A549 (cell line): ENCODE measurements at regions not wholly inside any gene's neighbourhood (a gene's known extent, or its start where the extent isn't known, plus 50 kb on each side); places are given as distances from the start of the nearest gene placed in this dataset.
A peak's percentile ranks its signal among the peaks of the same experiment; 100 is the strongest.
"Not testable (repeated sequence)": the region's sequence is repeated elsewhere in the genome, so short reads cannot be mapped to it uniquely, and the experiment has no call there.

Source experiments
- ATAC-seq, 2 experiments: fragments of 200-7000 bp in 1 of 2; fragments of >200 bp in 1 of 2; cut with Nextera tagmentation in 1 of 2; cut with Tn5 transposase in 1 of 2; 3 replicates each; pipeline versions ENCODE4 v1.8.0 to v1.9.1; 2018 to 2020; ENCODE audit warnings: mild to moderate bottlenecking in 1 of 2, moderate library complexity in 1 of 2
- CTCF ChIA-PET: fragments of 300-600 bp; sonication (Branson Sonifier 250); formaldehyde crosslinking; extraction: SDS; loops from one replicate; lab custom pipeline; 2021; ENCODE audit warnings: antibody characterized with exemption, inconsistent platforms; lab: Yijun Ruan, JAX
- POLR2A ChIA-PET: fragments of 350-600 bp; formaldehyde crosslinking; extraction: SDS; loops from one replicate; lab custom pipeline; 2021; ENCODE audit warnings: antibody characterized with exemption, inconsistent platforms; lab: Yijun Ruan, JAX
- DNase-seq, 2 experiments: peaks; one replicate each; pipeline versions ENCODE4 v3.0.0 to v3.0.0-alpha.2; 2011 to 2016; ENCODE audit warnings: low read depth in 1 of 2, low spot score in 1 of 2
- FAIRE-seq: peaks from 2 replicates; lab custom pipeline; 2011; peaks lifted over from hg19 to GRCh38; lab: Jason Lieb, UNC
- H3K27ac ChIP-seq, 2 experiments: fragments of >200 bp; sonication (Bioruptor Twin); formaldehyde crosslinking; 3 replicates each; pipeline ENCODE4 v1.5.1; 2016 to 2017
- H3K4me1 ChIP-seq: fragments of >200 bp; sonication (Bioruptor Twin); formaldehyde crosslinking; 3 replicates; pipeline ENCODE4 v1.6.1; 2016
- H3K4me2 ChIP-seq: fragments of >200 bp; sonication (Bioruptor Twin); formaldehyde crosslinking; 3 replicates; pipeline ENCODE4 v1.6.1; 2016
- H3K4me3 ChIP-seq: fragments of >200 bp; sonication (Bioruptor Twin); formaldehyde crosslinking; 3 replicates; pipeline ENCODE4 v1.5.1; 2016
- H3K9me3 ChIP-seq: fragments of >200 bp; sonication (Bioruptor Twin); formaldehyde crosslinking; 3 replicates; pipeline ENCODE4 v1.6.1; 2016
- BHLHE40 ChIP-seq: IDR thresholded peaks from 2 replicates; pipeline ENCODE4 v1.6.1; 2012; ENCODE audit warnings: low read depth, low read length, inconsistent platforms
- CBX8 ChIP-seq: fragments of 200-600 bp; sonication (generic); IDR thresholded peaks from 2 replicates; pipeline ENCODE4 v1.6.1; 2016
- CHD2 ChIP-seq: fragments of 150-350 bp; IDR thresholded peaks from 2 replicates; pipeline ENCODE4 v1.6.1; 2014; ENCODE audit warnings: low read length; ENCODE audit not compliant: partially characterized antibody
- ESRRA ChIP-seq: fragments of 150-350 bp; IDR thresholded peaks from 2 replicates; pipeline ENCODE4 v1.6.1; 2014; ENCODE audit warnings: mild to moderate bottlenecking, low read length, borderline replicate concordance
- FOSB ChIP-seq: fragments of 250-450 bp; sonication (Bioruptor Pico); IDR thresholded peaks from 2 replicates; pipeline ENCODE4 v1.5.0; 2020; ENCODE audit warnings: mild to moderate bottlenecking, moderate library complexity
- FOXS1 ChIP-seq: fragments of 250-450 bp; sonication (Bioruptor Pico); IDR thresholded peaks from 2 replicates; pipeline ENCODE4 v1.5.0; 2020; ENCODE audit warnings: mild to moderate bottlenecking, moderate library complexity
- HOXB5 ChIP-seq: fragments of 250-450 bp; sonication (Bioruptor Pico); IDR thresholded peaks from 2 replicates; pipeline ENCODE4 v1.5.0; 2020; ENCODE audit warnings: mild to moderate bottlenecking, moderate library complexity
- MAFK ChIP-seq: fragments of 450-650 bp; IDR thresholded peaks from 2 replicates; pipeline ENCODE4 v1.6.1; 2014; ENCODE audit not compliant: partially characterized antibody
- MYC ChIP-seq: IDR thresholded peaks from 2 replicates; pipeline ENCODE4 v1.6.1; 2012; ENCODE audit warnings: mild to moderate bottlenecking, inconsistent platforms, low read length, improper control_type of control experiment, borderline replicate concordance
- NR3C1 ChIP-seq: fragments of >200 bp; sonication (Bioruptor Twin); formaldehyde crosslinking; IDR thresholded peaks from 3 replicates; pipeline ENCODE4 v1.6.1; 2017
- SREBF2 ChIP-seq: fragments of 450-650 bp; IDR thresholded peaks from 2 replicates; pipeline ENCODE4 v1.6.1; 2014; ENCODE audit warnings: mild to moderate bottlenecking, moderate library complexity
- ZC3H11A ChIP-seq: fragments of 450-650 bp; IDR thresholded peaks from 2 replicates; pipeline ENCODE4 v1.6.1; 2014; ENCODE audit warnings: antibody characterized with exemption, mild to moderate bottlenecking
- ZNF302 ChIP-seq: fragments of 250-450 bp; sonication (Bioruptor Pico); IDR thresholded peaks from 2 replicates; pipeline ENCODE4 v1.9.0; 2021; ENCODE audit warnings: inconsistent platforms, mild to moderate bottlenecking, moderate library complexity
- ZSCAN20 ChIP-seq: fragments of 250-450 bp; sonication (Bioruptor Pico); IDR thresholded peaks from 2 replicates; pipeline ENCODE4 v1.8.0; 2022; ENCODE audit warnings: mild to moderate bottlenecking, moderate library complexity
- WGBS: methylation state at CpG from one replicate; pipeline ENCODE4 v1.1.6; 2017; ENCODE audit errors: missing lambda C conversion rate; 5-methylcytosine and 5-hydroxymethylcytosine counted together
- TF ChIP-seq, protein P1 (sequence below): IDR thresholded peaks from 2 replicates; pipeline ENCODE4 v1.6.1; 2012; ENCODE audit warnings: low read depth, borderline replicate concordance
- TF ChIP-seq, protein P2 (sequence below): fragments of 450-650 bp; IDR thresholded peaks from 2 replicates; pipeline ENCODE4 v1.6.1; 2014; ENCODE audit warnings: antibody characterized with exemption
- TF ChIP-seq, protein P3 (sequence below): fragments of 150-350 bp; IDR thresholded peaks from 2 replicates; pipeline ENCODE4 v1.6.1; 2014; ENCODE audit warnings: low read depth, mild to moderate bottlenecking, low read length
- TF ChIP-seq, protein P4 (sequence below): fragments of 250-450 bp; sonication (Bioruptor Pico); IDR thresholded peaks from 2 replicates; pipeline ENCODE4 v1.5.0; 2021; ENCODE audit warnings: mild to moderate bottlenecking, moderate library complexity, borderline replicate concordance

DNA sequence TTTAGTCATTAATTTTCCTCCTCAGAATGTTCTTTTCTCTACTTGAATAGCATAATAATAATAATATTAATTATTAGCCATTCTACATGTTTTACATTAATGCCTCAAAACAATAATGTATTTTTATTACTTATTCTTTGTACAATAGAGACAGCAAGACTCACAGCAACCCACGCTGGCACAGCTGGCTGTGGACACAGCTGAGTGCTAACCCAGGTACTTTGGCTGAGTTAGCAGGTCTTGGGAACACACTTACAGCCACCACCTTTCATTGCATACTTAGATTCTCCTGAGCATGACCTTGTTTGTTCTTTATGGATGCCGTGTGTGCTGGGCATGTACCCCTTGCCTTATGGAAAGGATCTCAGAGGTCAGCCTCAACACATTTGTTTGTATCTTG, 260.2 kb upstream of the ST6GAL2 start:
- CTCF ChIA-PET = interaction anchor here (1.0 kb wide), 1 partner anchor 283 kb away, joined by 3 read pairs; no protein-coding TSS in a partner anchor
- Histone ChIP-seq H3K27ac (no peak overlapping the region), H3K4me1 (no peaks in the 10 kb centered on the region), H3K9me3 (no peaks in the 10 kb centered on the region), H3K4me2 (no peak overlapping the region), H3K4me3 (no peak overlapping the region)
- POLR2A ChIA-PET = no interaction called here
- ATAC-seq = no peak
- TF ChIP-seq FOXS1 (CRISPR knock-in tag) (no peak), ESRRA (no peak), ZNF302 (CRISPR knock-in tag) (no peak)
- TF ChIP-seq, protein P1, sequence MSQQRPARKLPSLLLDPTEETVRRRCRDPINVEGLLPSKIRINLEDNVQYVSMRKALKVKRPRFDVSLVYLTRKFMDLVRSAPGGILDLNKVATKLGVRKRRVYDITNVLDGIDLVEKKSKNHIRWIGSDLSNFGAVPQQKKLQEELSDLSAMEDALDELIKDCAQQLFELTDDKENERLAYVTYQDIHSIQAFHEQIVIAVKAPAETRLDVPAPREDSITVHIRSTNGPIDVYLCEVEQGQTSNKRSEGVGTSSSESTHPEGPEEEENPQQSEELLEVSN = no peak
- DNase-seq = no peak
- no peak for FAIRE-seq
- whole genome bisulfite sequencing = 66% methylated on average over 2 of the region's 2 CpGs

DNA sequence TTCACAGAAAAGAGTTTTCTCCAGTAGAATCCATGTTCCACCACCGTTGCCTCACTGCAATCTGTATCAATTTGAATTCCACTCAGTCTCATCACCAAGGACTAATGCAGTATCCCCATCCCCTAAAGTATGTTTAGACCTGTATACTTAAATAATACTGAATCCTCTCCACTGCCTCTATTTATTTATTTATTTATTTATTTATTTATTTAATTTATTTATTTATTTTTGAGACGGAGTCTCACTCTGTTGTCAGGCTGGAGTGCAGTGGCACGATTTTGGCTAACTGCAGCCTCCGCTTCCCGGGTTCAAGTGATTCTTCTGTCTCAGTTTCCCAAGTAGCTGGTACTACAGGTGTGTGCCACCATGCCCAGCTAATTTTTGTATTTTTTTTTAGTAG, 260.7 kb upstream of the ST6GAL2 start:
- CTCF ChIA-PET = interaction anchor here (1.0 kb wide), 1 partner anchor 283 kb away, joined by 3 read pairs; no protein-coding TSS in a partner anchor
- WGBS = 57% methylated on average over 5 of the region's 5 CpGs
- H3K4me1 ChIP-seq, H3K4me2 ChIP-seq, H3K27ac ChIP-seq, DNase-seq, POLR2A ChIA-PET, H3K4me3 ChIP-seq, FAIRE-seq, ATAC-seq, H3K9me3 ChIP-seq: not testable (repeated sequence)
- TF ChIP-seq ZC3H11A = peak; percentile 72

DNA sequence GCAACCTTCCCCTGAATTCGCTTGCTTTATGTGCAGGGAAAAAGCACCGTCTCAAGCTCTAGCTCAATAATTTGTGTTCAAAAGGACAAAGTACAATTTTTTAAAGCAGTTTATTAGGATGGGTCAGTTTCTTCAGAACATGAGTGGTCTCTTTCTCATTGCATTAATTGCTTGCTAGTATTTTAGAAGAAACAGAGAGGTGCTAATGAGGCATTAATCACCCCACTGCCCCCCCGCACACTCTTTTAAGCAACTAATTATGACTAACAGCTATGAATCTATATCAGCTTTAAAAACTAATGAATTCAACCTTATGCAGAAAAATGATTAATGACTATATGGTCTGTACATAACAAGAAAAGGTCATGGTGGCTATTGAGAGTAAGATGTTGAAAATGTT, 262.1 kb upstream of the ST6GAL2 start:
- ATAC-seq (no peak), DNase-seq (no peak), FAIRE-seq (no peak)
- no peak overlapping the region for H3K4me3 ChIP-seq
- ChIA-PET POLR2A (no interaction called here), CTCF (interaction anchor here (0.9 to 1.0 kb wide), 2 partner anchors 42 to 112 kb away, joined by 4 read pairs; no protein-coding TSS in a partner anchor)
- H3K4me2 ChIP-seq = no peak overlapping the region
- no peaks in the 10 kb centered on the region for H3K4me1 ChIP-seq
- H3K9me3 ChIP-seq = no peaks in the 10 kb centered on the region
- TF ChIP-seq, protein P2, sequence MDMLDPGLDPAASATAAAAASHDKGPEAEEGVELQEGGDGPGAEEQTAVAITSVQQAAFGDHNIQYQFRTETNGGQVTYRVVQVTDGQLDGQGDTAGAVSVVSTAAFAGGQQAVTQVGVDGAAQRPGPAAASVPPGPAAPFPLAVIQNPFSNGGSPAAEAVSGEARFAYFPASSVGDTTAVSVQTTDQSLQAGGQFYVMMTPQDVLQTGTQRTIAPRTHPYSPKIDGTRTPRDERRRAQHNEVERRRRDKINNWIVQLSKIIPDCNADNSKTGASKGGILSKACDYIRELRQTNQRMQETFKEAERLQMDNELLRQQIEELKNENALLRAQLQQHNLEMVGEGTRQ = no peak
- TF ChIP-seq BHLHE40 (no peak), MYC (no peak), HOXB5 (CRISPR knock-in tag) (no peak), FOSB (CRISPR knock-in tag) (no peak), ZSCAN20 (CRISPR knock-in tag) (no peak), SREBF2 (no peak), MAFK (no peak), NR3C1 (no peak), CHD2 (no peak), CBX8 (no peak)
- TF ChIP-seq, protein P3, sequence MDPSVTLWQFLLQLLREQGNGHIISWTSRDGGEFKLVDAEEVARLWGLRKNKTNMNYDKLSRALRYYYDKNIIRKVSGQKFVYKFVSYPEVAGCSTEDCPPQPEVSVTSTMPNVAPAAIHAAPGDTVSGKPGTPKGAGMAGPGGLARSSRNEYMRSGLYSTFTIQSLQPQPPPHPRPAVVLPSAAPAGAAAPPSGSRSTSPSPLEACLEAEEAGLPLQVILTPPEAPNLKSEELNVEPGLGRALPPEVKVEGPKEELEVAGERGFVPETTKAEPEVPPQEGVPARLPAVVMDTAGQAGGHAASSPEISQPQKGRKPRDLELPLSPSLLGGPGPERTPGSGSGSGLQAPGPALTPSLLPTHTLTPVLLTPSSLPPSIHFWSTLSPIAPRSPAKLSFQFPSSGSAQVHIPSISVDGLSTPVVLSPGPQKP = no peak
- TF ChIP-seq, protein P4, sequence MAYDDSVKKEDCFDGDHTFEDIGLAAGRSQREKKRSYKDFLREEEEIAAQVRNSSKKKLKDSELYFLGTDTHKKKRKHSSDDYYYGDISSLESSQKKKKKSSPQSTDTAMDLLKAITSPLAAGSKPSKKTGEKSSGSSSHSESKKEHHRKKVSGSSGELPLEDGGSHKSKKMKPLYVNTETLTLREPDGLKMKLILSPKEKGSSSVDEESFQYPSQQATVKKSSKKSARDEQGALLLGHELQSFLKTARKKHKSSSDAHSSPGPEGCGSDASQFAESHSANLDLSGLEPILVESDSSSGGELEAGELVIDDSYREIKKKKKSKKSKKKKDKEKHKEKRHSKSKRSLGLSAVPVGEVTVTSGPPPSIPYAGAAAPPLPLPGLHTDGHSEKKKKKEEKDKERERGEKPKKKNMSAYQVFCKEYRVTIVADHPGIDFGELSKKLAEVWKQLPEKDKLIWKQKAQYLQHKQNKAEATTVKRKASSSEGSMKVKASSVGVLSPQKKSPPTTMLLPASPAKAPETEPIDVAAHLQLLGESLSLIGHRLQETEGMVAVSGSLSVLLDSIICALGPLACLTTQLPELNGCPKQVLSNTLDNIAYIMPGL = no peak
- H3K27ac ChIP-seq = no peak overlapping the region
- WGBS = 89% methylated on average over 3 of the region's 3 CpGs
